ENCODE measurements at regions not wholly inside any gene's neighbourhood (a gene's known extent, or its start where the extent isn't known, plus 50 kb on each side); places are given as distances from the start of the nearest gene placed in this dataset.
"Not testable (repeated sequence)": the region's sequence is repeated elsewhere in the genome, so short reads cannot be mapped to it uniquely, and the experiment has no call there.

GRCh38 chr2:40700231-40700954 is 248.5 kb upstream of the SLC8A1 start:
- DNase-seq: no peak

- DNase-seq: not testable (repeated sequence)
These were observed 260.5 kb upstream of the SLC8A1 start for GRCh38 chr2:40712197-40712894.

GRCh38 chr2:40716879-40717278 is 265.0 kb upstream of the SLC8A1 start:
- DNase-seq: no peak

- no peak for DNase-seq
These were observed 267.5 kb upstream of the SLC8A1 start for GRCh38 chr2:40719414-40719813.

GRCh38 chr2:40721595-40721994 is 269.7 kb upstream of the SLC8A1 start:
- DNase-seq: no peak

- DNase-seq: no peak
These were observed 271.3 kb upstream of the SLC8A1 start for GRCh38 chr2:40723194-40723593.

GRCh38 chr2:40725040-40725439 is 273.1 kb upstream of the SLC8A1 start:
- no peak for DNase-seq

GRCh38 chr2:40725950-40726349 is 274.1 kb upstream of the SLC8A1 start:
- no peak for DNase-seq

GRCh38 chr2:40734797-40735196 is 282.9 kb upstream of the SLC8A1 start:
- DNase-seq: no peak

- DNase-seq: no peak
These were observed 285.3 kb upstream of the SLC8A1 start for GRCh38 chr2:40737180-40737579.

GRCh38 chr2:40740419-40740818 is 288.5 kb upstream of the SLC8A1 start:
- DNase-seq: no peak

GRCh38 chr2:40741532-40741931 is 289.6 kb upstream of the SLC8A1 start:
- no peak for DNase-seq

- DNase-seq: no peak
These were observed 294.3 kb upstream of the SLC8A1 start for GRCh38 chr2:40746191-40746590.

GRCh38 chr2:40751981-40752380 is 300.1 kb upstream of the SLC8A1 start:
- no peak for DNase-seq

- DNase-seq: no peak
These were observed 300.9 kb upstream of the SLC8A1 start for GRCh38 chr2:40752796-40753195.

GRCh38 chr2:40754912-40755311 is 303.0 kb upstream of the SLC8A1 start:
- DNase-seq: no peak

- no peak for DNase-seq
These were observed 306.7 kb upstream of the SLC8A1 start for GRCh38 chr2:40758401-40759155.

- DNase-seq: peak; percentile 1
These were observed 308.3 kb upstream of the SLC8A1 start for GRCh38 chr2:40760071-40760666.

- DNase-seq: no peak
These were observed 321.4 kb upstream of the SLC8A1 start for GRCh38 chr2:40773291-40773690.

GRCh38 chr2:40783704-40784103 is 331.8 kb upstream of the SLC8A1 start:
- no peak for DNase-seq

GRCh38 chr2:40786636-40787035 is 334.7 kb upstream of the SLC8A1 start:
- no peak for DNase-seq

GRCh38 chr2:40797120-40797519 is 345.2 kb upstream of the SLC8A1 start:
- DNase-seq: no peak

GRCh38 chr2:40803900-40804299 is 352.0 kb upstream of the SLC8A1 start:
- no peak for DNase-seq

All from CD4-positive, alpha-beta T cell treated with Interleukin-17A for 4 hours (primary cell).